ENCODE measurements at regions not wholly inside any gene's neighbourhood (a gene's known extent, or its start where the extent isn't known, plus 50 kb on each side); places are given as distances from the start of the nearest gene placed in this dataset.

DNA sequence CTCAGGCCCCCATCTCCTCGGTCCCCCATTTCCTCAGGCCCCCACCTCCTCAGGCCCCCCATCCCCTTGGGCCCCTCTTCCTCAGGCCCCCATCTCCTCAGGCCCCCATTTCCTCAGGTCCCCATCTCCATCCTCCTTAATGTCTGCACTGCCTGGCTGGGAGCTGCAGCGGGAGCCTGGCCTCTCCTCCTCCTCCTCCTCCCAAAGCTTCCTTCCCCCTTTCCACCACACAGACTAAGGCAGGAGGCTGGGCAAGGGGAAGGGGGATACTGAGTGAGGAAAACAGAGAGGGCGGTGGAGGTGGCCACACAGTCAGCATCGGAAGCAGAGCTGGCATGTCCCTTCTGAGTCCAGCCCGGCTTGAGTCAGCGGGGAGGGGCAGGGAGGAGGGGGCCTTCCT is 122.6 kb upstream of the RPS6KA2 start:
- no peak for DNase-seq

DNA sequence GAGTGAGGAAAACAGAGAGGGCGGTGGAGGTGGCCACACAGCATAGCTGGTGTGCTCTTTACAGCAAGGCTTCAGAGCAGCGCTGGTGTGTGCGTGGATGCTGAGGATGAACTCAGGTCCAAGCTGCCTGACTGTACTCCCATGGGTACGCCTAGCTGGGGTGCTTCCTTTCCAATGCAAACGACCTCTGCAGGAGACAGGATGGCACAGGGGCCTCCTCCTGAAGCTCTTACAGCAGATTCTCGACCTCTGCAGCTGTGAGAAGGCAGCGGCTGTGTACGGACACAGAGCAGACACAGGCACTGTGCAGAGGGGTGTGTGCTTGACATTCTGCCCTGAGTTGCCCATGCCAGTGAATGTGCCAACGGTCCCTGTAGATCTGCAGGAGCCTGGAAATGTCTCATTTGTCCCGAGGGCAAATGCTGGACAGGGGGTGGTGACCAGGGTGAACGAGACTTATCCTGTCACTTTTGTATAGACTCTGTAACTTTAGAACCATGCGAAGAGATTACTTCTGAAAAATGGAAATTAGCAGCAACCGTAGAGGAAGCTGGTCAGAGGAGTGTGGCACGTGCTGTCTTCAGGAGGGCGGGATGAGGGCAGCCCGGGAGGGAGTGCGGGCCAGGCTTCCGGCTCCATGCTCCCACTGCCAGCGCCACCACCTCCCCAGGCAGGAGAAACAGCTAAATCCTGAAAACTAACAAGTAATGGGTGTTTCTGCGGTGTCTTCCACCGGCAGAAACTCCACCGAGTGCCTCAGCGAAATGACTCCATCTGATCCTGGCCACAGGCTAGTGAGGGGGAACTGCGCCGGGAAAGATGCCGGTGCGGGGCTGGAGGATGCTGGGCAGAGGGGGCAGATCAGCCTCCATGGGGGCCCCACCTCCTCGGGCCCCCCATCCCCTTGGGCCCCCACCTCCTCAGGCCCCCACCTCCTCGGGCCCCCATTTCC is 120.9 kb upstream of the RPS6KA2 start:
- DNase-seq: no peak

DNA sequence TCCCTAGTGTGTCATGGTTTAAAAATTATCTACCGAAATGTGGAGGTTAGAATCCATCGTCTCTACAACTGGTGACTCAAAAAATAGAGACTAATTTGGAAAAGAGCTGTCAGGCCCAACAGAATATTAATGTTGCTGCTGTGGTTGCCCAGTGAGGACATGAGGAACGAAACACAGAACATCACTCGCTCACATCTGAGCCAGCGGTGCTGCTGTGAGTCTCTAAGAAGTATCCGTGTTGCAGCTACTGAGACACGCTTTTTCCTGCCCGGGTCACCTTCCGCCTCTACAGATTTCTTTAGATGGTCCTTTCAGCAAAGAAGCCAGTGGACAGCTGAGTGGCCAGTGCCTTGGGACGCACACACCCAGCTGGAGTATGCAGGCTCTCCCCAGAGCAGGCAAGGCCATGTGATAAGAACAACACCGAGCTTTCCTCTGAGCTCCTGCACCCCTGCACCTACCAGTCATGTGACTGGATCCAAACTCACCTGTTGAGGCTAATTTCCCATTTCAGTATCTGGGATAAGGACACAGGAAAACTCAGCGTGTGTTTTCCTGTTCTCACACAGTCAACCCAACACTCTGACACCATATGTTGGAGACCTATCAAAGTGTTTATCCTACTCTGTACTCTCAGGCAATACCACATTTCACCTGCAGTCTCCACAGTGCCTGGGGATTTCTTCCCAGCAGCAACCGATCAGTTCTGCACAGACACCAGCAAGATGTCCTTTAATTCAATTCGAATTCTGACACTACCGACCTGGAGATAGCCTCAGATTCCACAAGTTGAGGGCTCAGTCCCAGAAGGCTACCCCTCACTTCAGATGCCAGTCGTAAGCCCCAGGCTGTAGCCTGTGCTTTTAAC is 119.0 kb upstream of the RPS6KA2 start:
- no peak for DNase-seq

DNA sequence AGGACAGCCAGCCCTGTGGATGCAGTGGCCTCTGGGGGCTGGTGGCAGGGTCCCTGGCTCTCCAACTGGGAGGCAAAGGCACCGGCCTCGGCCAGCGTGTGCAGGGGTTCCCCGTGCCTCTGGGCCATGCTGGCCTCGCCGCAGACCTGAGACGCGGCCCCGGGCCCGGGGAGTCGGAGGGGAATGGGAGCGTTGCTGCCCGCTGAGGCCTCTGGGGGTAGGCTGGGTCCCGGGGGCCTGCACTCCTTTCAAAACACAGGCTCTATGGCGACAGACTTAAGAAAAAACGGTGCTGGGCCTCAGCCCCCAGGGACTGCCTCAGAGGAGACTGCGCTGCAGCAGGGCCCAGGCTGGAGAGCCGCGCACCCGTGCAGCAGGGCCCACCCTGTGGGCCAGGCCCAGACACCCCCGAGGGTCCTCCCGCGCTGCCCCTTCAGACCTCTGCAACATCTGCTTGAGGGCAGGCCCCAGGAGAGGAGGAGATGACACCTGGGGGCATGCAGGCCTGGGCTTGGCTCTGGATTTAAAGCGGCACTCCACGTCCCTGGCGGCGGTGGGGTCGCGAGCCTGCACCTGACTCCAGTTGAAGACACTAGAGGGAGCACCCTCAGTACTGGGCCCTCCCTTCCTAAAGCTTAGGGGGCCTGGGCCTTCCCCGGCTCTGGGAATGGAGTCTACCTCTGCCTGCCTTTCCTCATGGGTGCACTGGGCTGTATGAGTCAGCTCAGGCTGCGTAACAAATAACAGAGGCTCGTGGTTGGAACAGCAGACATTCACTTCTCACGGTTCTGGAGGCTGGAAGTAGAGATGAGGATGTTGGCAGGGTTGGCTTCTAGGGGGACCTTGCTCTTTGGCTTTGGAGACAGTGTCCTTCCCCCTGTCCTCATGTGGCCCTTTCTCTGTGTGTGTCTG is 117.4 kb upstream of the RPS6KA2 start:
- no peak for DNase-seq

DNA sequence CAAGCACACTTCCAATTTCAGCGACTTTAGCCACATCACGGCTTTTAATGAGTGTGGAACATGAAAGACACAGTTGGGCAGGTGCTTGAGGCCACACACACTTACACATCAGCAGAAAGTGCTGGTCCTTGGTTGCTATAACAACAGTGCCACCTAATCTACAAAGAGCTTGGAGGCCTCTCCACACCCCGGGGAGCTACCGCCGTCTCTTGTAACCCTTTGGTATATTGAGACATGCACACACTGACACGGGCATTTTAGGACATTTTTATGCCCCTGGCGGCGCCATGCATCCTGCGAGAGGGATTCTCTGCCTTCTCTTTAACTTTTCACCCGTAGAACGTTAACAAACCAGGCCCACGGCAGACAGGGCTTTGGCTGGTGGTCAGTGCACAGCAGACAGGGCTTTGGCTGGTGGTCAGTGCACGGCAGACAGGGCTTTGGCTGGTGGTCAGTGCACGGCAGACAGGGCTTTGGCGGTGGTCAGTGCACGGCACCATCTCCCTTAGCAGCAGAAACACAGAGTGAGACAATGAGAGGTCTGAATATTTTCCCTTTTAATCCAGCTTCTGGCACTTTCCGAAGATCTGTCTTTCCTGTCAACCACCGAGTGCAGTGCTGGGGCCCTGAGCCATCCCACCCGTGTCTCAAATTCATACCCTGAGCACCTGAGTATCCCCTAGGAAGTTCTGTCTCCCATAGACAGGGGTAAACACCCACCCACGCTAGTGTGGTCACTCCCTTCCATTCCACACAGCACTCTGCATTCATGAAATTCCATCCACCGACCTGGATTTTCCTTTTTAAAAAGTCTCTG is 116.6 kb upstream of the RPS6KA2 start:
- no peak for DNase-seq

- DNase-seq: no peak
Observed at GRCh38 chr6:166742981-166743380, 115.9 kb upstream of the RPS6KA2 start.

DNA sequence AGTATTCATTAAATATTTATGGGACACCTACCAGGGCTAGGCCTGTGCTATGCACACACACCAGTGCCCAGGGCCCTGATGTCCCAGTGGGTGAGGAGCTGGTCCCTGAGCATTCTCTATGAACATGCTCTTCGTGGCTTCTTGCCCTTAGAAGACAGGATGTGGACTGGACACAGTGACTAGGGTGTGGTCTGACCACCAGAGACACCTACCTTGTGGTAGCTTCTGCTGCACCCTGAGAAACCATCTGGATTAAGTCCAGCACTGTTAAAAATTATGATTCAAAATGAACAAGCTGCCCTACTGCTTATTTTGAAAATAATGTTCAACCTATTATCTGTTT is 112.9 kb upstream of the RPS6KA2 start:
- DNase-seq: no peak

- DNase-seq: no peak
Observed at GRCh38 chr6:166739117-166739975, 112.3 kb upstream of the RPS6KA2 start.

- no peak for DNase-seq
Observed at GRCh38 chr6:166738386-166739116, 111.5 kb upstream of the RPS6KA2 start.

DNA sequence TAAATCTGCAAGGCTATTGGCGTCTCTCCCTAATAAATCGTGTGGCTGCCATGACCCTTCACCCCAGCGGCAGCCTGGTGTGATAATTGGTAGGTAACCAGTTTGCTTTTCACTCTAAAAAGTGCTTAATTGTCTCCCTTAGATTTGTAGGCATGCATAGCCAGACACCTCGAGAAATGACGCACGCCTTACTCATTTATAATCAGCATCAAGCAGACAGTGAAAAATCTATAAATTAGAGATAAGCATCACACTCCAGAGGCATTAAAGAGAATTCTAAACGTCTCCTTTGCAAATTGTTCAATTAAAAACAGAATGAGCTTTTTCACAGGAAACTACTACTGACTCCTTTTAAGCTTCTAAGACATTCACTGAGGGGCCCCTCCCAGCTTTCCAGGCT is 110.2 kb upstream of the RPS6KA2 start:
- DNase-seq: no peak

DNA sequence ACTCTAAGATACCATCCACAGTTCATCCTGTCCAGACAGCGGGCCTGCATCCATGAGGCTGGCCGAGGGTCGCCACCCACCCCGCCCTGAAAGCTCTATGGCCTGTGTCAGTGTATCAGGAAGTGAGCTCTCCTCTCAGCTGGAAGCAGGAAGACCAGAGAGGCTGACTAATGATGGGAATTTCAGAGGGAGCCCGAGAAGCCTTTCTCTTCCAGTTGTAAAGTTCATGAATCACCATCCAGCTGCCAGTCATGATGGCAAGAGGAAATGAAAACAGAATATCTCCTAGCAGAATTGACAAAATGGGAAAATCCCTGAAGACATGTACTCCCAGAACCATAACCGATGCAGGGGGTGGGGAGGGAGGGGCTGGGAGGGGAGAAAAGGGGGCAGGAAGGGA is 109.6 kb upstream of the RPS6KA2 start:
- DNase-seq: no peak

DNA sequence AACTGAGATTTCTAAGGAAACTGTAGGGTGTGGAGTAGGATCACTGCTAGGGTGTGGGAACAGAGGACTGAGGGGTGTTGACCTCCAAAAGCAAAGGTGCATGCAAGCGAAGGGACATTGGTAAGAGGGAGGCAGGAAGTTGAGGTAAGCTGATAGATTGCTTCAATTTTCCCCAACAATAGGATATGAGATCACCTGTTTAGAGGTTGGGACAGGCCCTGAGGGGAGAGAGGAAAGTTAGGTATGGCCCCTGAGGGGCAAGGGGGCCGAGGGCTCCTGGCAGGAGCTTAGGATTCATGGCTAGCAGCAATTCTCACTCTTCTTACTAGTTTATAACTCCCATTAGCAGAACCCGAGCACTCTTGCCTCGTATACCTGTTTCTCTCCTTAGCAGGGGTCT is 106.8 kb upstream of the RPS6KA2 start:
- no peak for DNase-seq

DNA sequence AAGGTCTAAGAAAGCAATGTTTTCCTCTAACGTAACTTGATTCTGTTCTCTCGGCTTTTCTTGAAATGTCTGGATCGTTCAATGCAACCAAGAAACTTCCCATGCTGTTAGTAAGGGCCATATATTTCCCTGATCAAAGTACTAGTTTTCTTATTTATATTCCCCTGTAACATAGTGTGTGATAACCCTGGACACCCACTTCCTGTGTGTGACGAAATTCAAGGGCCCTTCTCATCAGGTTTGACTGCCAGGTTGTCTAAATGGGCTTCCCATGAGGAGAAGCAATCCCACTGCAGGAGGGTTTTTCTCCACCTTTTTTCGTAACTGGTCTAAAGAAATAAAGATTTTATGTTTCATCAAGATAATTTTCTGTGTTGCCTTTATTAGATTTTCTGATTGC is 102.6 kb upstream of the RPS6KA2 start:
- no peak for DNase-seq

DNA sequence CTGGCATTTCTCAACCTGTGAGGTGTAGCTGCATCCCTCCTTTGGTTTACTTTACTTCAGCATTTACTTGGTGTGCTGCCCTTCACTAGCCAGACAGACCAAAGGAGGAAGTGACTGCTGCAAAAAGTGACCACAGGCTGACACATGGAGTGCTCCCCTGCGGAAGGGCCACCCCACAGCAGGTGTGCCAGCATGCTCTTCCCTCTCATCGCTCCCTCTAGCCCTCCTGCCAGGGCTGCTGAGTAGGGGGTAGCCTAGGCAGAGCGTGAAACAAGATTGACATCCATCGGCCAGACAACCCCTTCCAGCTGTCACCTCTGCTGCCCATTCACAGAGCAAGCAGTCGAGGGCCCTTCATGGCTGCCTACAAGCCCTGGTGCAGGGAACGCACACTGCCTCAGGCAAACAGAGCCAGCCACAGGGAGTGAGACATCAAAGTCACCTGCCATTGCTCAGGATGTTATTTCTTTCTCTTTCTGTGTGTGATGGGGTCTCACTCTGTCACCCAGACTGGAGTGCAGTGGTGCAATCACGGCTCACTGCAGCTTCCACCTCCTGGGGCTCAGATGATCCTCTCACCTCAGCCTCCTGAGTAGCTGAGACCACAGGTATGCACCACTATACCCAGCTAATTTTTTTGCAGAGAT is 102.0 kb upstream of the RPS6KA2 start:
- no peak for DNase-seq

DNA sequence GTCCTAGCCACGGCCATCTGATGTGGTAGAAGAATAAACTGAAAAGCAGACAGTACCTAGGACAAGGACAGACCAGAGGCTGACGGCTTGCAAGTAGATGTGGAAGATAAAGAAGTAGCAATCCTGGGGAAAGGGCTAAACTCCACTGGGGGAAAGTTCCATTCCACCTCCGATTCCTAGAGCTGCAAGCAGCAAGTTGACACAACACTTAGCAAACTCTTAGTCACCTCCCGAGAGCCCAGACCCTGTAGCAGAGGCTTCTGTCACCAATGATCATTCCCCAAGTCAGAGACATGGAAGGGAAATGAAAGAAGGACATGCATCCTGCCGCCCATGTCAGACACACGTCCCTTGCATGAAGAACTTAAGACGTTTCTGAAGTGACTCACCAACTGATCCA is 99.2 kb upstream of the RPS6KA2 start:
- DNase-seq: no peak

DNA sequence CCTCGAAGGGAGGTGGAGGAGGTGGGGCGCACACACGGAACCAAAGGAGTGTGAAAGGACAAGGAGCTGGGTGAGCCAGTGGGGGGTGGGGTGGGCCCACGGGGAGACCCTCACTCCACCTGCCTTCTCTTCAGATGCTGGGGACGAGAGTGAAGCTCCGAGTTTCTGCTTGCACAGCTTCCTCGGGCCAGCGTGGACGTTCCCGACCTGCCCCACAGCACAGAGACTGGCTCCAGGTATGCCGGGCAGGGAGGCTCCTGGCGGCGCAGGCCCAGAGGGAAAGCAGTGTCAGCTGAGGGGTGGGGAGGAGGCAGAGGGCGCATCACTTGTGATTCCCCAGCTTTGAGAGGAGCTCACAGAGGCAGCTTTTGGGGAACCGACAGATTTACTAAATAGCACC is 98.5 kb upstream of the RPS6KA2 start:
- no peak for DNase-seq

DNA sequence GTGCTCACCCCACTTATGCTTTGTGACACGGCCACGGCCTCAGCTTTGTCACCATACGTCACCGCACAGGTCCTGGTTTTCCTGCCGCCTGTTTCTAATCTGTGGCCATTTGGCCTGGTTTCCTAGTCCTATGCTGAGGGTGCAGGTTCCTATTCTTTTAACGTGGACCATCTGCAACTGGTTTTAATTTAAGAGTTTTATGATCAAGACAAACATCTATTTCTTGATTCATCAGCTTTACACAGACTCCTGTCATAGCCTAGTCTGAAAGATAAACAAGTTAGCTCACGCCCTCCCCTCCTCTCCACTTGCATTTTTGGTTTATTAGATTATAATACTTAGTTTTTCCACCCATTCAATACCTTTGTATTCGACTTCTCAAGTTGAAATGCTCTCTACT is 97.5 kb upstream of the RPS6KA2 start:
- DNase-seq: no peak

GRCh38 chr6:166722785-166723184 is 95.7 kb upstream of the RPS6KA2 start:
- no peak for DNase-seq

GRCh38 chr6:166721576-166721975 is 94.5 kb upstream of the RPS6KA2 start:
- DNase-seq: no peak

DNA sequence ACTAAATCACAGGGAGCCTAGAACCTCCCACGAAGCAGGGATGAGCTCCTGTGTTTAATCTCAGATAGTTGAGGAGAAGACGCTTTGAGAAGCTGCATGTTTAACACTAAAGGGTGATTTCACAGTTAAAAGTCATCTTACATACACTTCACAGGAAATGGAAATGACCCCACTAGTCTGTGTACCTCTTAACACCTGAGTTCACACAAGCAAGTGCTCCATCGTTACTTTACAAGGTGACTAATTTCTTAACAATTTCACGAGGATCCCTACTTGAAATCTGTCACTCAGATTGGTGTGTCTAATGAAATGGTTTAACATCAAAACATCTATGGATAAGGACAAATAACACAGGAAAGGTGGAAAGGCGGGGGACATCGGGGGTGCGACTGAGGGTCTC is 93.8 kb upstream of the RPS6KA2 start:
- no peak for DNase-seq
